ENCODE measurements at regions not wholly inside any gene's neighbourhood (a gene's known extent, or its start where the extent isn't known, plus 50 kb on each side); places are given as distances from the start of the nearest gene placed in this dataset.

GRCh38 chr15:39296955-39297354 is 283.9 kb upstream of the THBS1 start (continued):
- TF ChIP-seq ZNF274 (IDR thresholded peaks at IDR 0.05; ENCODE audit: borderline replicate concordance, extremely low read depth, low read length) (no peak), SIRT6 (IDR thresholded peaks at IDR 0.05; ENCODE audit: low read length) (no peak), HDAC2 (IDR thresholded peaks at IDR 0.05; ENCODE audit: borderline replicate concordance in 1 of 2, low read depth in 2 of 2, low read length in 2 of 2) (no peak)
